ENCODE measurements at regions not wholly inside any gene's neighbourhood (a gene's known extent, or its start where the extent isn't known, plus 50 kb on each side); places are given as distances from the start of the nearest gene placed in this dataset.
A peak's percentile ranks its signal among the peaks of the same experiment; 100 is the strongest.

DNA sequence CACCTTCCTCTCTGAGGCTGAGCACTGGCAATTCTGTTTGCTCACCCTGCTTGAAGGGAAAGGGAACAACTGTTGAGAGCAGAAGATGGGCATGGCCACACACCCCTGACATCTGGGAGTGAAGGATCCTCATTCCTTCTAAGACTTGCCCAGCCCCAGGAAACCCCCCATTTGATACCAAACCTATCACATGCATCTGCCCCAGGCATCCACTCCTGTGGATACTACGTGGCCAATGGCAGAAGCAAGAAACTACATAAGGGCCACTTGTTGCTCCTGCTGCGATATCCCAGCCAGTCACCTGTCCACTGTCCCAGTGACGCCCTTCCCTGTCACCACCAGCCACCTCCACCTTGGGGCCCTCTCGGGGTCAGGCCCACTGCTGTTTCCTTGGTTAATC lies 185.2 kb downstream of the SMAD2 start:
- CTCF ChIA-PET: no interaction called here
- H3K27me3 Mint-ChIP-seq: peaks cover 10% of the 10 kb centered on the region
- H3K36me3 Mint-ChIP-seq (ENCODE audit: low read depth): no peaks in the 10 kb centered on the region
- H3K9me3 Mint-ChIP-seq: no peaks in the 10 kb centered on the region
- POLR2A ChIA-PET: no interaction called here
- DNase-seq: no peak
- peaks cover 3% of the 10 kb centered on the region for H3K4me1 Mint-ChIP-seq
- H3K27ac Mint-ChIP-seq: no peak overlapping the region
- H3K4me3 Mint-ChIP-seq: no peak overlapping the region

DNA sequence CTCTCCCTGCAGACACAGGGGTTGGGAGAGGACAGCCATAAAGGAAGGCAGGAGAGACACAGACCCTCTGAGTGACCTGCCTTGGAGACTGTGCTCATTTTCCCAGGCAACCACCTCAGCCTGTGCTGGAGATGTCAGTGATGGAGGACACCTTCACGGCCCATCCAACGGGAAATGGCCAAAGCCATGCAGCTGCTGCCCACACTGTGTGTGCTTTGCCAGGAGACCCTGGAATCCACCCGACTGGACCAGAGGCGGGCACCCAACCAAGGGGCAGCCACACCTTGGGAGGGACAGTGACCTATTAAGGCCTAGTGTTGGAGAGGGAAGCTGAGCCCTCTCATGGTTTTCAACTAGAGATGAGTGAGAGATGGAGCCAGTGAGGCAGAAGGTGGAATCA lies 192.5 kb downstream of the SMAD2 start:
- Mint-ChIP-seq H3K27ac (no peak overlapping the region), H3K36me3 (ENCODE audit: low read depth) (no peaks in the 10 kb centered on the region), H3K27me3 (peaks cover 27% of the 10 kb centered on the region), H3K4me3 (no peak overlapping the region), H3K4me1 (no peaks in the 10 kb centered on the region), H3K9me3 (no peaks in the 10 kb centered on the region)
- DNase-seq: no peak
- CTCF ChIA-PET: interaction anchor here (3.7 kb wide), 1 partner anchor 11 kb away, joined by 26 read pairs; no protein-coding TSS in a partner anchor
- POLR2A ChIA-PET: no interaction called here

DNA sequence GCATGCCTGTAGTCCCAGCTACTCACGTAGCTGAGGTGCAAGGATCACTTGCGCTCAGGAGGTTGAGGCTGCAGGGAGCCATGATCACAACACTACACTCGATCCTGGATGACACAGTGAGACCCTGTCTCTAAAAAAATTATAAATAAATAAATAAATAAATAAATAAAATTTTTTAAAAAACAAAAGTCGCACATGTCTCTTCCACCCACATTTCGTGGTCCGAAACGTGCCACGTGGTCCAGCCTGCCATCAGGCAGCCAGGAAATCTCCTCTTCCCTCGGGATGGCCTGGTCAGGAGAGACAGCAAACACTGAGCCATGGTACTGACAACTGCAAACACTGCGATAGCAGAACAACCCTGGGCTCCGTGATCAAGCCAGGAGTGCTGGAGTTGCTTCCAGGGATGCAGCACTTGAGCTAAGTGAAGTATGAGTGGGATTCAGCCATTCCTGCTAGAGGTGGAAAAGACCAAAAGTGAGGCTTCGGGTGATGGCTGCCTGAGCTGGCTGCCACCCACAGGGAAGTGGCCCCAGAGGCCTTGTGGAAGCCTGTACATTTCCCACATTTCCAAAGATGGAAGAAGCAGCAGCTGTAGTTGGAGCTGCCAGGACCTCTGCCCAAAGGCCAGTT lies 193.1 kb downstream of the SMAD2 start:
- H3K4me1 Mint-ChIP-seq: no peaks in the 10 kb centered on the region
- H3K4me3 Mint-ChIP-seq: no peak overlapping the region
- peak; percentile 3 for DNase-seq
- ChIA-PET POLR2A (no interaction called here), CTCF (interaction anchor here (3.7 kb wide), 1 partner anchor 12 kb away, joined by 26 read pairs; no protein-coding TSS in a partner anchor)
- H3K27ac Mint-ChIP-seq: no peak overlapping the region
- no peaks in the 10 kb centered on the region for H3K36me3 Mint-ChIP-seq (ENCODE audit: low read depth)
- H3K9me3 Mint-ChIP-seq: no peaks in the 10 kb centered on the region
- peaks cover 27% of the 10 kb centered on the region for H3K27me3 Mint-ChIP-seq

DNA sequence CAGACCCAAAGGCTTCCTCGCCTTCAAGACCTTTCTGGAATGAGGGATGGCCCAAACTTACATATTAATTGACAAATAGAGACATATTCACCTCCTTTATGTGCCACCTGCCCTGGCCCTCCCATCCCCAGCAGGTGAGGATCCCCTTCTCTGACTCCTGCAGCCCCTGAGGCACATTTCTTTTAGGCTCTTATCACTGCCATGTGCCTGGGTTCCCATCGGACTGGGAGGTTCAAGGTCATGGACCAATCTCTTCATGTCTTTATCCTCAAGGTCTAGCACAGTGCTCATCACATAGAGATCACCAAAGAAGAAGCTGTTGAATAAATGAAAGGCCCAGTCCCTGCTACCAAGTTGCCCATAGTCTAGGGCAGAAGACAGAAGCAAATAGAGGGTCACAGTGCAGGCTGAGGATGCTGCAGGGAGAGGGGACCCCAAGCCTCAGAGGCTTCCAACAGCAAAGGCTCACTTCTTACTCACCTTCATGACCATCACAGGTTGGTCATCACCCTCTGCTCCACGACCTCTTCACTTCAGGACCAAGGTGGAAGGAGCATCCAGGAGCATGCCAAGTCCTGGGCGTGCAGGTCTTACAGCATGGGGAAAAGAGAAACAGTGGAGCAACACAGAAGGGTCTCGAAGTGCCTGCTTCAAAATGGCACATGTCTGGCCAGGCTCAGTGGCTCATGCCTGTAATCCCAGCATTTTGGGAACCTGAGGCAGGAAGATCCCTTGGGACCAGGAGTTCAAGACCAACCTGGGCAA lies 193.9 kb downstream of the SMAD2 start:
- no peak overlapping the region for H3K27ac Mint-ChIP-seq
- no peaks in the 10 kb centered on the region for H3K36me3 Mint-ChIP-seq (ENCODE audit: low read depth)
- peak; percentile 2 for DNase-seq
- CTCF ChIA-PET: interaction anchor here (3.7 kb wide), 1 partner anchor 12 kb away, joined by 26 read pairs; no protein-coding TSS in a partner anchor
- H3K9me3 Mint-ChIP-seq: no peaks in the 10 kb centered on the region
- POLR2A ChIA-PET: no interaction called here
- no peaks in the 10 kb centered on the region for H3K4me1 Mint-ChIP-seq
- no peak overlapping the region for H3K4me3 Mint-ChIP-seq
- H3K27me3 Mint-ChIP-seq: peaks cover 25% of the 10 kb centered on the region

DNA sequence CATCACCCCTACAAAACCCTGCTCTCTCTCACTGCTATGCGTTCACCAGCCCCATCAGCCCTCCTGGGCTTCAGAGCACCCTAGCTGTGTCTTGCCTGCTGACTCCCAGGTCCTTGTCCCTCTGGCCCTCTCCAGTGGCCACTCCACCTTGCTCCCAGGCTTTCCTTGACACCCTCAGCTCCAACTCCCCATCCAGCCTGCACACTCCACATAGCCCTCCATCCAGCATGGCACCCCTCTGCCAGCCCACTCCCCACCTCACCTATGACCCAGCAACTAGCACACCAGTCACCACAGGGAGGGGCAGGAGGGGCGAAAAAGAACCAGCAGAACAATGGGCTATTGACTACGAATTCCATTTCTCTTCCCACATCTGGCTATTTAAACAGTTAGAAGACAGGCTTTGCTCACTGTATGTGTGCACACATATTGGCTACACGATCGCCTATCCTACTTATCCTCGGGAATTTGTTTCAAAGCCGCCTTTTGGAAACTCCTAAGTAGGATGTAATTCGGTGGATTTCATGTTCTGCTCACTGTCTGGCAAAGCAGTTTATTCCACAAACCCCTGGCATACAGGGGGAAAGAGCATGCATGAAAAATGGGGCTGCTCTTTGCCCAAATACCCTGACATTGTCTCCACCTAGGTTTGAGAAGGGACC lies 195.3 kb downstream of the SMAD2 start:
- no peak for DNase-seq
- H3K36me3 Mint-ChIP-seq (ENCODE audit: low read depth): no peaks in the 10 kb centered on the region
- no peak overlapping the region for H3K4me3 Mint-ChIP-seq
- no peak overlapping the region for H3K27ac Mint-ChIP-seq
- H3K4me1 Mint-ChIP-seq: no peaks in the 10 kb centered on the region
- CTCF ChIA-PET: no interaction called here
- POLR2A ChIA-PET: no interaction called here
- H3K27me3 Mint-ChIP-seq: peaks cover 22% of the 10 kb centered on the region
- no peaks in the 10 kb centered on the region for H3K9me3 Mint-ChIP-seq

DNA sequence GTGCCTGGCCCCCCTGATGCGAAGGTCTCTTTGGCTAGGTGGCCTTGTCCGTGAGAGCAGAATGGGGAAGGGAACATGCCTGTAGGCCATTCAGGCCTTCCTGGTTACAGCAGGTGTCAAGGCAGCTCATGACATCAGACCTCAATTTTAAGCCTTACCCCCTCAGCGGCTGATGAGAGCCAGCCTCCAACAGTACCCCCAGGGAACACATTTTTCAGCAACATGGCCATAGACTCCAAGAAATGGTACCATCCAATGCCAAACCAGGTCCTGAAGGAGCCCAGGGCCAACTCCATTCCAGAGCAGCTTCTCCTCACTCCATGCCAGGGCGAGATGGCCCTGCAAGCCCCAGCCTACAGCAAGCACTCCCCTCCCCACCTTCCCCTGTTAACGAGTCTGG lies 199.2 kb downstream of the SMAD2 start:
- no peak for DNase-seq
- Mint-ChIP-seq H3K27me3 (peaks cover 14% of the 10 kb centered on the region), H3K27ac (no peak overlapping the region), H3K9me3 (no peaks in the 10 kb centered on the region), H3K4me3 (no peak overlapping the region), H3K36me3 (ENCODE audit: low read depth) (no peaks in the 10 kb centered on the region), H3K4me1 (no peaks in the 10 kb centered on the region)
- ChIA-PET POLR2A (no interaction called here), CTCF (interaction anchor here (0.5 kb wide), 1 partner anchor 285 kb away, joined by 3 read pairs; no protein-coding TSS in a partner anchor)

DNA sequence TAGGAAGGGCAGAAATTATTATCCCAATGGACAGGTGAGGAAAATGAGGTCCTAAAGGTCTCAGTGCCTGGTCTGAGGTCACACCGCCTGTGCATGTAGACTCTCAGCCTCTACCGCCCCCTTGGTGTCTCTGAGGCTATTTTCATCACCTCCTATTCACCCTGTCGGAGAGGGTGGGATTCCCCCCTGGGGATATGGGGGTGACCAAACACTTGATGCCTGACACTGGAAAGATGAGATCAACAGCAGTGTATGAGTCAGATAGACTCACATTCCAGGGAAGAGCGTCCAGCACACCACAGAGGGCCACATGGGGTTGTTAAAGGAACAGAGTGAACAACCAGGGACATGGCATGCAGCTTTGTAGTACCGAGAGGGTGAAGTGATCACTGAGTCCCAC lies 199.7 kb downstream of the SMAD2 start:
- ChIA-PET CTCF (interaction anchor here (0.5 kb wide), 1 partner anchor 285 kb away, joined by 3 read pairs; no protein-coding TSS in a partner anchor), POLR2A (no interaction called here)
- DNase-seq: no peak
- no peaks in the 10 kb centered on the region for H3K4me1 Mint-ChIP-seq
- peaks cover 12% of the 10 kb centered on the region for H3K27me3 Mint-ChIP-seq
- no peaks in the 10 kb centered on the region for H3K9me3 Mint-ChIP-seq
- no peak overlapping the region for H3K27ac Mint-ChIP-seq
- H3K36me3 Mint-ChIP-seq (ENCODE audit: low read depth): no peaks in the 10 kb centered on the region
- H3K4me3 Mint-ChIP-seq: no peak overlapping the region

DNA sequence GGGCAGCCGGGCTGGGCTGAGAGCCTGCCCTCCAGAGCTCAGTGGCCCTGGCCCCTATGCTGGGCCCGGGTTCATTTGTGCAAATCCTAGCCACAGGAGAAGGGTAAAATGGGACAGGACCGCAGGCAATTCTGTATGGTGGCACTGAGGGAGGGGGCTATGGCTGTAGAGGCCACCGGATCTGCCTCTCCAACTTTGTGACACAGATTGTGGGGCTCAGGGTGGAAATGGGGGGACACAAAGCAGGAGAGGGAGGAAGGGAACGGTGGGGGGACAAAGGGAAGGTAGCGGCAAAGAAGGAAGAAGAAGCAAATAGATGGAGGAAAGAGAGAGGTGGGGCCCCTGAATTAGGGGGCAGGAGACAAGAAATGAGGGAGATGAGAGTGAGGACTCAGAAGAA lies 201.1 kb downstream of the SMAD2 start:
- DNase-seq: no peak
- Mint-ChIP-seq H3K27me3 (peaks cover 3% of the 10 kb centered on the region), H3K4me3 (no peak overlapping the region), H3K9me3 (no peaks in the 10 kb centered on the region), H3K4me1 (no peaks in the 10 kb centered on the region), H3K27ac (no peak overlapping the region), H3K36me3 (ENCODE audit: low read depth) (no peaks in the 10 kb centered on the region)
- CTCF ChIA-PET: interaction anchor here (0.9 kb wide), 1 partner anchor 19 kb away, joined by 3 read pairs; no protein-coding TSS in a partner anchor
- POLR2A ChIA-PET: no interaction called here

DNA sequence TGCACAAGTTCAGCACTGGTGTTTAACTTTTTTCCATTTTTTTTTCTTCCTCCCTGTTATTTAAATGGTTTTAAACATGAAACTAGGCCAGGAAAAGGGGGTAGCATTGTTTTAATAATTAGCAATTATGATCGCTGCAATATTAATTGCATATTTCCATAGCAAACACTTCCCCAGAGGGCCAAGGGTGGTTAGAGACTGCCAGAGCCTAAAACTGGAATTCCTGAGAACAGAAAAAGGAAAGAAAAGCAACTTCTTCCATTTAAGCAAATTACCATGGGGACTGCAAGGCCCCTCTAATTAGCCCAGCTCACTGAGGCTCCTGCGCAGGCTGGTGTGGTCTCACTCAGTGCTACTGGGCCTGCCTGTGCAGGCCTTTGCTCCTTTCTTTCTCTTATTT lies 201.5 kb downstream of the SMAD2 start:
- ChIA-PET POLR2A (no interaction called here), CTCF (no interaction called here)
- no peaks in the 10 kb centered on the region for H3K4me1 Mint-ChIP-seq
- H3K27me3 Mint-ChIP-seq: peaks cover 3% of the 10 kb centered on the region
- no peaks in the 10 kb centered on the region for H3K9me3 Mint-ChIP-seq
- no peak overlapping the region for H3K4me3 Mint-ChIP-seq
- H3K27ac Mint-ChIP-seq: no peak overlapping the region
- H3K36me3 Mint-ChIP-seq (ENCODE audit: low read depth): no peaks in the 10 kb centered on the region
- no peak for DNase-seq

DNA sequence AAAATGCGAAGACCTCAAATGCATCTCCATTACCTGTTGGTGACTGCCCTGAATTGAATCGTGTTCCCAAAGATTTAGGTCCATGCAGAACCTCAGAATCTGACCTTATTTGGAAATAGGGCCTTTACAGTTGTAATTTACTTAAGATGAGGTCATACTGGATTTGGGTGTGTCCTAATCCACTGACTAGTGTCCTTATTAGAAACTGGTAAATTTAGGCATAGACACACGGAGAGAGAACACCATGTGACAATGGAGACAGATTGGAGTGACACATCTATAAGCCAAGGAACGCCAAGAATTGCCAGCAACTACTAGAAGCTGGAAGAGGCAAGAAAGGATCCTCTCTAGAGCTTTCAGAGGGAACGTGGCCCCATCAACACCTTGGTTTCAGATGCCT lies 203.1 kb downstream of the SMAD2 start:
- Mint-ChIP-seq H3K36me3 (ENCODE audit: low read depth) (no peaks in the 10 kb centered on the region), H3K4me1 (no peaks in the 10 kb centered on the region), H3K9me3 (no peaks in the 10 kb centered on the region), H3K27ac (no peak overlapping the region), H3K4me3 (no peak overlapping the region), H3K27me3 (peaks cover 2% of the 10 kb centered on the region)
- ChIA-PET POLR2A (no interaction called here), CTCF (no interaction called here)
- DNase-seq: no peak

DNA sequence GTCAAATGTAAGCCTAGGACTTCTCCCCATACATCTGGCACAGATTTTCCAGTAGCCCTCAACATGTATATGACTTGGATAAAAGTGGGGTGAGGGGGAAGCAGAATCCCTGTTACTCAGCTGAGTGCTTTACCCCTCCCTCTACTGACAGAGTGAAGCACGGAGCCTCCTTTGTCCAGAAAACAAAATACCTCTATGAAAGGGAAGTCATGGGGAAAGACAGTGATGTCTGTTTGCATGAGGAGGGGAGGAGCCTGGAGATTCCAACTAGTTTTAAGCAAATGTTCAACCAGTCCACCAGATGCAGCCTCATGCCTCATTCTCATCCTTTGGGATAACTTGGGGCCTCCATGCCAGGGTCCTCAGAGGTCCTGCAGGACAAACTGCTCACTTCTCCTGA lies 203.9 kb downstream of the SMAD2 start:
- ChIA-PET POLR2A (no interaction called here), CTCF (no interaction called here)
- no peak for DNase-seq
- Mint-ChIP-seq H3K27me3 (peaks cover 2% of the 10 kb centered on the region), H3K4me3 (no peak overlapping the region), H3K27ac (no peak overlapping the region), H3K4me1 (no peaks in the 10 kb centered on the region), H3K36me3 (ENCODE audit: low read depth) (no peaks in the 10 kb centered on the region), H3K9me3 (no peaks in the 10 kb centered on the region)

DNA sequence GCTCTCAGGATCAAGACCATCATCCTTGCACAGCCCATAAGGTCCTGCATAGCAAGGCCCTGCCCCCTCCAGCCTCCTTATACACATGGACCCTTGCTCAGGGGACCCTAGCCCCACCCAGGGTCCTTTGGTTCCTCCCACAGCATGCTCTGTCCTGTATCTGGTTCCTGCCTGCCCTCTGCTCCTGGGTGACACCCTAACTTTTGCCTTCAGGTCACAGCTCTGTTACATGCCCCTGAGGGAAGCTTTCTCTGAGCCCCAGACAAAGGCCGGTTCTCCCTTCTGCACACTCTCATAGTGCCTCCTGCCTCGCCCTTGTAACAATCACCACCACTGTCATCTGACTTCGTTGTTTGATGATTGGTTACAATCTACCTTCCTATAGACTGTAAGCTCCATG lies 204.8 kb downstream of the SMAD2 start:
- H3K4me1 Mint-ChIP-seq: no peaks in the 10 kb centered on the region
- H3K36me3 Mint-ChIP-seq (ENCODE audit: low read depth): no peaks in the 10 kb centered on the region
- H3K9me3 Mint-ChIP-seq: no peaks in the 10 kb centered on the region
- H3K27ac Mint-ChIP-seq: no peak overlapping the region
- no peak for DNase-seq
- no peak overlapping the region for H3K4me3 Mint-ChIP-seq
- no peaks in the 10 kb centered on the region for H3K27me3 Mint-ChIP-seq
- CTCF ChIA-PET: interaction anchor here (1.4 kb wide), 1 partner anchor 23 kb away, joined by 3 read pairs; no protein-coding TSS in a partner anchor
- POLR2A ChIA-PET: no interaction called here

DNA sequence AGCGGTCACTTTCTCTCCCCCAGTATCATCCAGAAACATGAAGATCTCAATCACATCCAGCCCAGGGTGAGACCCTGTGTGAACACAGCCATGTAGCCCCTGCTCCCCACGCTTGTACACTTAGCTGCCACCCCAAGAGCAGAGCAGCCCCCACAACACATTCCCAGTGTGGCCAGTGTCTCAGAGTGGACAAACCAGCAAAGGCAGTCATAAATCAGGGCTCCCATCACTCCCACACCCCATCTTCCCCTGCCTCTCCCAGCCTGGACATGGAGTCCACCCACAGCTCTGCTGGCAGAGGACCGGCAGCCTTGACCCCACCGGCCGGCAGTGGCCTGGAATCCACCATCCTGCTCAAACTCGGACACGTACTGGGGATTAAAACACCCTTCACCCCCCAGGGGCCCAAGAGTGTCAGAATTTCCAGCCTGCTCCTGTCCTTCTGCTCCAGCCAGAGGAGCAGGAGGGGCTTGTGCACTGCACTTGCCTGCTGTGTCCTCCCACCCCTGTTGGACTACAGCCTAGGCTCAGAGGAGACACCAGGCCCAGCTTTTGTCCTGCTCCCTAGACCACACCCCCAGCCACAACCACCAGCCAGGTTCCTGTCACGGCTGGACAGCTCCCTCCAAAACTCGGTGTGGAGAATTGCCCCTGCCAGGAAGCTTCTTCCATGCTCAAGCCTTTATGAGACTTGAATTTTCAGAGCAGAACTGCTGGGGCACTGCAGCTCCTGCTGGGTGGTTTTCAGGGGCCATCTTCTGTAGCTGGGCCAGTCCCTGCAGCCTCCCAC lies 206.1 kb downstream of the SMAD2 start:
- H3K9me3 Mint-ChIP-seq: no peaks in the 10 kb centered on the region
- H3K4me1 Mint-ChIP-seq: no peaks in the 10 kb centered on the region
- H3K27me3 Mint-ChIP-seq: no peaks in the 10 kb centered on the region
- POLR2A ChIA-PET: no interaction called here
- no peak for DNase-seq
- H3K4me3 Mint-ChIP-seq: no peak overlapping the region
- no peak overlapping the region for H3K27ac Mint-ChIP-seq
- H3K36me3 Mint-ChIP-seq (ENCODE audit: low read depth): no peaks in the 10 kb centered on the region
- CTCF ChIA-PET: interaction anchor here (1.4 kb wide), 1 partner anchor 24 kb away, joined by 3 read pairs; no protein-coding TSS in a partner anchor

Data from activated CD4-positive, alpha-beta memory T cell treated with anti-CD3 and anti-CD28 coated beads, Interleukin-2, amount 10 ng/mL, durations not matched to agents 7 days and 5 days (primary cell).